Retinal pigment epithelial cell (primary cell): ENCODE measurements at regions not wholly inside any gene's neighbourhood (a gene's known extent, or its start where the extent isn't known, plus 50 kb on each side); places are given as distances from the start of the nearest gene placed in this dataset.

Source experiments
- DNase-seq: peaks from one replicate; pipeline ENCODE4 v3.0.0-alpha.2; 2010; ENCODE audit warnings: low read depth
- H3K4me3 ChIP-seq: 2 replicates; pipeline ENCODE4 v1.5.1; 2011; ENCODE audit warnings: mild to moderate bottlenecking, low read length, control low read depth, moderate library complexity
- CTCF ChIP-seq: conservative IDR thresholded peaks from 2 replicates; pipeline ENCODE4 v1.5.1; 2011; ENCODE audit warnings: low read depth, low read length, control low read depth, inconsistent platforms

GRCh38 chrX:15127010-15127409 is 142.9 kb downstream of the ASB9 start:
- no peak for DNase-seq
- peak; percentile 16 for TF ChIP-seq CTCF
- no peak overlapping the region for H3K4me3 ChIP-seq

- no peak overlapping the region for H3K4me3 ChIP-seq
- no peak for TF ChIP-seq CTCF
- no peak for DNase-seq
Measured at GRCh38 chrX:15116900-15117299, 153.0 kb downstream of the ASB9 start.

- DNase-seq = no peak
- no peak for TF ChIP-seq CTCF
- H3K4me3 ChIP-seq = no peak overlapping the region
Measured at GRCh38 chrX:15114743-15115566, 154.9 kb downstream of the ASB9 start.

GRCh38 chrX:15107367-15107988 is 162.4 kb downstream of the ASB9 start:
- no peak for DNase-seq
- peak; percentile 12 for TF ChIP-seq CTCF
- no peak overlapping the region for H3K4me3 ChIP-seq

- no peak overlapping the region for H3K4me3 ChIP-seq
- no peak for DNase-seq
- TF ChIP-seq CTCF = no peak
Measured at GRCh38 chrX:15098505-15098904, 171.4 kb downstream of the ASB9 start.

GRCh38 chrX:15087747-15088146 is 182.1 kb downstream of the ASB9 start:
- no peak for DNase-seq
- H3K4me3 ChIP-seq = no peak overlapping the region
- no peak for TF ChIP-seq CTCF

- TF ChIP-seq CTCF = no peak
- no peak overlapping the region for H3K4me3 ChIP-seq
- no peak for DNase-seq
Measured at GRCh38 chrX:15073313-15073712, 196.6 kb downstream of the ASB9 start.
